Fibroblast of skin of left quadriceps (primary cell): ENCODE measurements at regions not wholly inside any gene's neighbourhood (a gene's known extent, or its start where the extent isn't known, plus 50 kb on each side); places are given as distances from the start of the nearest gene placed in this dataset.

ENCODE experiments used
- DNase-seq, 2 experiments: peaks; one replicate each; pipeline ENCODE4 v3.0.0-alpha.2; 2013; ENCODE audit warnings: low read depth in 2 of 2

DNA sequence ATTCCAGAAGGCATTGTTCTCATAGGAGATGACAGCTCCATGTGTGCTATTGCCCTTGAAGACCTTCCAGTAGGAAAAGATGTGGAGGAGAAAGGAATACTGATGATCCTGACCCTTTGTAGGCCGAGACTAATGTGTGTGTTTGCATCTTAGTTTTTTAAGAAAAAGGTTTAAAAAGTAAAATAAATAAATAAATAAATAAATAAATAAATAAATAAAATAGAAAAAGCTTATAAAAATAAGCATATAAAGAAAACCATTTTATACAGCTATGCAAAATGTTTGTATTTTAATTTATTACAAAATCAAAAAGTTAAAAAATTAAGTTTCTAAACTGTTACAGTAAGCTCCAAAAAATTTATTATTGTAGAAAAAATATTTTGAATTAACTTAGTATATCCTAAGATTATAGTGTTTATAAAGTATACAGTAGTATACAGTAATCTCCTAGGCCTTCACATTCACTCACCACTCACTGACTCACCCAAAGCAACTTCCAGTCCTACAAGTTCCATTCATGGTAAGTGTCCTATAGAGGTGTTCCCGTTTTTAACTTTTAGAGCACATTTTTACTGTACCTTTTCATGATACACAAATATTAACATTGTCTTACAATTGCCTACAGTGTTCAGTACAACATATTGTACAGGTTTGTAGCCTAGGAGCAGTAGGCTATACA lies 435.2 kb upstream of the SEMA3A start:
- DNase-seq: no peak

DNA sequence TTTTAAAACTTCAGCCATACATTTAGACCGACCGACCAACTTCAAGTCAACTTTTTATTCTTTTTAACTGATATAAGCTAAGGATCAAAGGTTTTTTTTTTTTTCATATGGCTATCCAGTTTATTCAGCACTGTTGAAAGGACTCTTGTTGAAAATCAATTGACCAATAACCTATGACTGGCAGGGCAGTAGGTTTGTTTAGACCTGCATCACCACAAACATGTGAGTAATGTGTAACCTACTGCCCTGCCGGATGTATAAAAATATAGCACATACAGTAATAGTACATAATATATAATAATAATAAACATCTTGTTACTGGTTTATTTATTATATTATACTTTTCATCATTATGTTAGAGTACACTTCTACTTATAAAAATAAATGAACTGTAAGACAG lies 434.6 kb upstream of the SEMA3A start:
- DNase-seq: no peak

DNA sequence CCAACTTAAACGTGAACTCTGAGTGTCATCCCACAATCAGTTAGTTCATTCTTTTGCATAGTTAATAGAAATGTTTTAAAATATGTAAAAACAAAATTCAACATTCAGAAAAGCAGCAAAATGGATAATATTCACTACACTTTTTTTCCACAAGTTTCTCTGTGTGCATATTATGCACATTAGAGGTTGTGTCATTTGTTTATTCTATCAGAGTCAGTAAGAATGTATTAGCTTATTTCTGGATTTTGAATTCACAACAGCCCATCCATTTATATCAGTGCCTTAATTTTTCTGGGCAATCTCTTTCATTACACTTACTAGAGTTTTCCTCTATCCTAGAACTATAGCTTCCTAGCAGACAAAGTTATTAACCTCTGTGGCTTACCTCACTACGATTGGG lies 432.7 kb upstream of the SEMA3A start:
- no peak for DNase-seq

DNA sequence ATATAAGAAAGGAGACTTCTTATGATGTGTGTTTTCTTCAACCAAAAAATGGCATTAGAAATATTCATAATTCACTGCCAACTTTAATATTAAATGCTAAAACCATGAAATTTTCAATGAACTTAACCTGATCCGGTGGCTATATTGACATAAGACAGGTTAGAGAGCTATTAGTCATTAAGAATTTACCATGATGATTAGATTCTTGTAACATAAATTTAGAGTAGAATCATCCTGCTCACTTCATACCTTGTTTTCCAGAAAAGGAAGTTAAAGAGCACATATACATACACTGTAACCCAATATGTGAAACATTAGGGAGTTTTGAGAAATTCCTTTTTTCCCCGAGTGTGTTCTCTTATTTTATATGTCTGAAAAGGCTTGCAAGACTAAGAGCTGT lies 430.3 kb upstream of the SEMA3A start:
- no peak for DNase-seq

DNA sequence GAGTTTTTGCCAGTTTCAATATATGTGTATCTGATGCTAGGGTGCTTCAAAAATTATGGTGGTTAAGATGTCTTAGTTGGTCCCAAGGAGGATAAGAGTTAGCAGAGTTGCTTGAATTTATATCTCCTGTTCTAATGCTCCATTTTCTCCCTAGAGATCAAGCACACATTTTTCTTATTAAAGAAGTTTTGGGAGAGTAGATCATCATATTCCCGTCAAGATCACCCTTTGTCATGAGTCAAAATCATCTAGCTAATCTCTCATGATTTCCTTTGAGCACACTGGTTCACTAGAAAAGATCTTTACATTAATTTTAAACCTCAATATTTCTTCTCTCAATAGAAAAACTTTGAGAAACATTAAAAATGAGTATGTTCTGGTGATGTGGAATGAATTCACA lies 429.9 kb upstream of the SEMA3A start:
- peak; percentile 48 to 54 for DNase-seq

DNA sequence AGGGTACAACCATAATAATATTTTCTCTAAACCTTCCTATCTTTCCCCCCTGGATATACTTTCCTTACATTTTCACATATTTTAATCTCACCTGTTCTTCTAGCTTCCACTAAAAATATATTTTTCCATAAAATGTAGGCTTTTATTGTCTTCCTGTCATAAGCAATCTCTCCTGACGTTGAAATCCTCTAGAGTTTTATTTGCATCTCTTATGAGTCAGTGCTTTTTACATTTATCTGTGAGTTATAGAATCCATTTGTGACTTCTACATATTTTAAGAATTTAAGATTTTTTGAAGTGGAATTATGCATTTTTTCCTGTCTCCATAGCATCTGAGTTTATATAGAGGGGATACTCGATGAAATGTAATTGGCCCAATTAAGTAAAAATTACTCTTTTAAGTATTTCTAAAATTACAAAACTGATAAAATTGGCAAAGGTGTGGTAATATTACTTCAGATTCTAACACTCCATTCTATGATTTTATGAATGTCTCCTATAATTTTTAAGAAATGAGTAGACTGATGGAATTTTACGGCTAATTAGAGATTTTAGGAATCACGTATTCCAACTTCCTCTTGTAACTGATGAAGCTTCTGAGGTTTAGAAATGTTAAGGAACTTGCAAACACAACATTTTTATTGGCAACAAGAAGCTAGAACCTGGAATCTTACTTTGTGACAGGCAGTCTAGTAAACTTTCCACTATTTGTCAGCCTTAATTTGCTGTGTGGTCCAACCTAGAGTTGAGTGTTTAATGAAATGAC lies 422.9 kb upstream of the SEMA3A start:
- DNase-seq: no peak

DNA sequence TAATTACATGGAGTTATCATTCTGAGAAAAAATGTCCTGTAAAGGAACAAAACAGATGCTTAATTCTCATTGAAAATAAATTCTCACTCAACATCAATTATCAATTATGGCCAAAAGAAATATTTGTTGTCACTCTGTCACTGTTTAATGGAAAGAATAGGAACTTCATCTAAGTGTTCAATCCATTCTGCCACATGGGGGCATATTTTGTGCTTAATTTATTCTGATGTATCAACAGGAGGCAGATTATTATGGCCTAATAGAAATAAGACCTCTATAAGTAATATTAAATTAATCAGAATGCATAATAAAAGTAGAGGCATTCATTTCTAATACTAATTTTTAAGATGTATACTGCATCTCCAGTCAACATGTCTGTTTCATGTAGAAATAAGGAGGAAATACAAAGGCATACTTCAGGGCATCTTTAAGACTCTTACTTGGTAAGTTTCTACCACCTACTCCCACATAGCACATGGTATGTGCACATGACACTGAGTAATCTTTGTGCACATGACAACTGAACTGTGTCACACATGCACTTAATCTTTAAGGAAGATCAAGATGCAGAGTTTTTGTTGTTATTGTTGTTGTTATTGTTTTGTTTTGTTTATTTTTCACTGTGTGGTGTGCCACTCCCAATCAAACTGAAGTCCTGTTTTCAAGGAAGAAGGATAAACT lies 420.4 kb upstream of the SEMA3A start:
- DNase-seq: no peak

DNA sequence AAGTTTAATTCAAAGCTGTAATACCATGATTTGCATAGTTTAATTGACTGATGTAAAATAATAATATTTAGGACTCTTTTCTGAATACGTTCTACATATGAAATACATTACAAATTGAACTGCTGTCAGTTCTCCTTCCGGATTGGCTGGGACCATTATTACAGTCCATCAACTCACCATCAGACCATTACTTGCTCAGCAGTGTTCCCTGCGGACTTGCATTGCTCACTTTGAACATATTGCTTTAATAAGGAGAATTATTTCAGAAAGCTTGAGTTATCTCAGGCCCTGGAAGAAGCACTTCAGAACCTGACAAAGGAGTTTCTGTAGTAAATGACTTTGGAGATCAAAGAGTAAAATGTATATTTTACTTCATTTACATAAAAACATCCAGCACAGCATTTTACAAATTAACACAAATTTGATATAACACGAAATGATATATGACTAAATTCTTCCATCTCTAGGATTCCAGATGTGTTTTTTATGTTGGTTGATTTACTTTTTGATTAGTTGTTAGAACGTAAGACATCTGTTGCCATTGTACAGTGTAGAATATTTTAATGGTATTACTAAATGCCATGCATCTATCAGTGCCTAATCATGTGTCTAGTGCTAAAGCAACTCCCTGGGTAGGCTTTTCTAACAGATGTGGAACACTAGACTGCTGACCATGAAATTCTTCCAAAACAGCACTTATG lies 418.5 kb upstream of the SEMA3A start:
- DNase-seq: peak; percentile 22 to 28

DNA sequence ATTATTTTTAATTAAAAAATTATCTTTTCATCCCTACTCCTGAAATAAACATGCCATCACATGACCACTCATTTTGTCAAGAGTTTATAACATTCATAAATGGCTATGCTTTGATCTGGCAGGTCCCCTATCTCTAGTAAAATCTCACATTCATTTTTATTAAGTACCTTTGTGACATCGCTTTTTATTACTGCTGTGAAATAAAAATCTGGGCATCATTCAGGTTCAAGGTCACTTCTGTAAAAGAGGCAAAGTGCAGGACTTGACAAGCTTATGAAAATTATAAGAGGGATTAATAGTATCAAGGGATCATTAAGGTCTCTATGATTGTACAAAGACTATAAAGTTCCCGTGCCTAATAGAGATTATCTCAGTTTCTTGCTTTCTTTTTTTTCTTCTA lies 416.8 kb upstream of the SEMA3A start:
- DNase-seq: no peak

DNA sequence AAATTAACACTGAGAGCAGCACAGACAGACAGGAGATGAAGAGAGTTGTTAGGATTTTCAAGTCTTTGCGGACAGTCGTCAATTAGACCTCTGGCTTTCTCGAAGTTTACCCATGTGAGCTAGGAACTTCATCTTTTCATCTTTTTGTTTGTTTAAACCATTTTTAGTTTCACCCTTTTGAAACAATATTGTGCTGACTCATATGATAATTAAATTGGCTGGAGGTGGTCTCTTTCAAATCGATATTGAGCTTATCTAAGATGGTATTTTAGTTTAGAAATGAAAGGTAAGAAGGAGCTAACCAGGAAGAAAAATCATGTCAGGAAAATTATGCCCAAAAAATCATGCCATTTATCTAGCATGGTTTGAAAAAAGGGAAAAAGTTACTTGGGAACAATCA lies 415.8 kb upstream of the SEMA3A start:
- no peak for DNase-seq

DNA sequence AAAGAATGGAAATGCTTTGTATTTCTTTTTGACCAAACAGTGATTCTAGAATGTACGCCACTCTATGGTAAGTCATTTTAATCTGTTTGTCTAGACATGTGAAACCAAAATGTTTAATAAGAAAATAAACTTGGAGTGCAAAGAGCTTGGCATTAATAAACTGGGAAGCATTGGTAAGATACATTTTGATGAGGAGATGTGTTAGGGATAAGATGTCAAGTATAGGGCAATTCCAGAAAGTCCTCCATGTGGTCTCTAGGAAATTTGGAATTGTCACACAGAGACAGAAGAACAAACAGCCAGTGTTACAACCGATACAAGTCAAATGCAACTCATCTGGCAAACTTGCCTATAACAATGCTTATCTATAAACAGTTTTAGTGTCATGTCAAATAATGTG lies 410.7 kb upstream of the SEMA3A start:
- no peak for DNase-seq

DNA sequence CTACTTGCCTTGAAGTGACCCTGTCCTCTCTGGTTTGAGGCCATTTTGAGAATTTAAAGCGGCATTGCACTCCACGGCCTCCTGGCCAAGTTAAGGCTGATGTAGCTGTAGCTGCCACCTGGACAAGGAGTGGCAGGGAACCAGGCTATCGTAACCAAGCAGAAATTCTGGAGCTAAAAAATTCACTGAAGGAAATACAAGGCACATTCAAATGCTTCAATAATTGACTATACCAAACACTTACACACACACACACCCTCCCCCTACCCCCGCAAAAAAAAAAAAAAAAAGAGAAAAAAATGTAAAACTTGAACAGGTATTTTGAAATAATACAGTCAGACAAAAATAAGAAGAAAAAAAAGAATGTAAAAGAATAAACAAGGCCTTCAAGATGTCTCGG lies 409.0 kb upstream of the SEMA3A start:
- no peak for DNase-seq

DNA sequence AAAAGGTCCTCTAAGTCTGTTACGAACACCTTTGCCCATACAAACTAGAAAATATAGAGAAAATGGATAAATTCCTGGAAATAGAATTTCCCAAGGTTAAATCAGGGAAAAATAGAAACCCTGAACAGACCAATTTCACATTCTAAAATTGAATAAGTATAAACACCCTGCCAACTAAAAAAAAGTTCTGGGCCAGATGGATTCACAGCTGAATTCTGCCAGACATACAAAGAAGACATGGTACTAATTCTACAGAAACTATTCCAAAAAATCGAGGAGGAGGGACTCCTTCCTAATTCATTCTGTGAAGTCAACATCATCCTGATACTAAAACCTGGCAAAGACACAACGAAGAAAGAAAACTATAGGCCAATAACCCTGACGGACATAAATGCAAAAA lies 400.4 kb upstream of the SEMA3A start:
- DNase-seq: no peak

DNA sequence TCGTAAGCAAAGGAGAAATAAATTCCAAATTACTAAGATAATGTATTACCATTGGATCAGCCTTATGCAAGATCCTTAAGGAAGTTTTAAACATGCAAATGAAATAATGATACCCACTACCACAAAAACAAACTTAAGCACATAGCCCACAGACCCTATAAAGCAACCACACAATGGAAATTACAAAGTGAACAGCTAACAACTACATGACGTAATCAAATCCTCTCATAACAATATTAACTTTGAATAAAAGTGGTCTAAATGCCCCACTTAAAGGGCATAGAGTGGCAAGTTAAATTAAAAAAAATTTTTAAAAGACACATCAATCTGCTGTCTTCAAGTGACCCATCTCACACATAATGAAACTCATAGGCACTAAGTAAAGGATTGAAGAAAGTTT lies 397.3 kb upstream of the SEMA3A start:
- DNase-seq: no peak

DNA sequence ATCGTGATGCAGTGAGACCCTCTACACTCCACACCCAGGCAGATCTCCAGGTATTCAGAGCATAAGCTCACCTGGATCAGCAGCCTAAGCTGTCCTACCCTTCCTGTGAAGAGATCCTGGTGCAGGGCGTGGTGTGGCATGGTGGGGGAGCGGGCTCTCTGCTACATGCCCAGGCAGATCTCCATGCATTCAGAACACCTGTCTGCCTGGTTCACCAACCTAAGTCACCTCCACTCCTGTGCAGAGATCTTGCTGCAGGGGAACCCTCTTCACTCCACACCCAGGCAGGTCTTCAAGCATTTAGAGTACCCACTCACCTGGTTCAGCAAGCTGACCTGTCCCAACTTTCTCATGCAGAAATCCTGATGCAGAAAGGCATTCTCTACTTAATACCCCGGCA lies 394.4 kb upstream of the SEMA3A start:
- no peak for DNase-seq

DNA sequence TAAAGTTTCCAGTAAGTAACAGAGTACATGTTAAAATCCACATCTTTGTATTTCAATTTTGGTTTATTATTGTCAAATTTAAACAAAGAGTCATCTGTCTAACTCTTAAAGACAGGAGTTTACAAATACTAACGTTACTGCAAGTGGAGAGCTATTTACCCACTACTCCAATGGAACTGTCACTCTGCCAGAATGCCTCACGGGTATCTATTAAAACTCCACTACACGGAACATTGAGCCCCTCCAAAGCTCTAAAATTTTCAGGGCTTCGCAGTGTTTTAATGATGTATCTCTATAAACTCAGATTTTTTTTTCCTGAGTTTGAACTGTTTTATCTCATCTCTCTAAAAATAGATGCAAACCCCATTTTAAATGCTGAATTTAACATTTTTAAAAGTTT lies 388.7 kb upstream of the SEMA3A start:
- DNase-seq: no peak

DNA sequence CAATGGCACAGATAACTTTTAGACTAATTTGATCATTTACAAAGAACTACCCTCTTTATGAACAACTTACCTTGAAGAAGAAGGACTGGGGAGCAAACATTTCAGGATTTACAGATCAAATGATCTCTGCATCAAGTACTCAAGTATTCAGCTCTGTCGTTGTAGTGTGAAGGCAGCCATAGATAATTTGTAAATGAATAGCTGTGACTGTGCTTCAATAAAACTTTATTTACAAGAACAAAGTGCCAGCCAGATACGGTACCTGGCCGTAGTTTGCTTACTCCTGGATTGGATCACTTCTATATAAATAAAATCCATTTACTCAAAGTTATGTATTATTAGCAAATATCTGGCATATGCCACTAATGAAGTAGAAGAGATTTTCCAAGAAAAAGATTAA lies 388.2 kb upstream of the SEMA3A start:
- no peak for DNase-seq

DNA sequence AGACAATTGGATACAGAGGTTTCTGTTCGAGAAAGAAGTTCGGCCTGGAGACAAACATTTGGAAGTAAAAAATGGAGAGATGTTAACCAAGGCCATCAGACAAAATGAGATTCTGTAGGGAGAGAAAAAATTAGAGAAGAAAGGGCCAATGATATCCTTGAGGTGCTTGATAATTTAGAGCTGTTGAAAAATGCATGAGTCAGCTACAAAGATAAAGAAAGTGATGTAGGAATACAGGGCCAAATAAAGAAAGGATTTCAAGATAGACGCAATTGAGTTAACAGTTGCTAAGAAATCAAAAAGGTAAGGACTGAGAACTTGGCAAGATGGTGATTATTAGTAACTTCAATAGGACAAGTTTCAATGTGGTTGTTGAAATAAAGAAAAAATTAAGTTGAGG lies 384.2 kb upstream of the SEMA3A start:
- DNase-seq: no peak

DNA sequence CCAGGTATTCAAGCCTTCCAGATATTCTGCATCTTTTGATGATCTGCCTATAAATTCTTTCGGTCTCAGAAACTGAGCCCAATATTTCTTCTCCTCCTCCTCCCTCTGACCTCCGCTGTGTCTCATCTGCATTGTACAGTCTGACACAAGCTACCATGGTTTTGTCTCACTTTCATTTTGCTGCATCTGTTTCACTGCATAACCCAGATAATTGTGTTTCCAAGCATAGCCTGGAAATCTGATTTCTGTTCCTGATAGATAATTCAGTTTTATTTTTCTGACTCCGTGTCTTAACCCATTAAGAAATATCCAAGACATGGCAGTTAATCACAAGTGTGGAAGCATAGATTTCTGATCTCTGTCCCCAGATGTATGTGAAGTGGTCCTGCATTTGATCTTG lies 374.2 kb upstream of the SEMA3A start:
- no peak for DNase-seq

DNA sequence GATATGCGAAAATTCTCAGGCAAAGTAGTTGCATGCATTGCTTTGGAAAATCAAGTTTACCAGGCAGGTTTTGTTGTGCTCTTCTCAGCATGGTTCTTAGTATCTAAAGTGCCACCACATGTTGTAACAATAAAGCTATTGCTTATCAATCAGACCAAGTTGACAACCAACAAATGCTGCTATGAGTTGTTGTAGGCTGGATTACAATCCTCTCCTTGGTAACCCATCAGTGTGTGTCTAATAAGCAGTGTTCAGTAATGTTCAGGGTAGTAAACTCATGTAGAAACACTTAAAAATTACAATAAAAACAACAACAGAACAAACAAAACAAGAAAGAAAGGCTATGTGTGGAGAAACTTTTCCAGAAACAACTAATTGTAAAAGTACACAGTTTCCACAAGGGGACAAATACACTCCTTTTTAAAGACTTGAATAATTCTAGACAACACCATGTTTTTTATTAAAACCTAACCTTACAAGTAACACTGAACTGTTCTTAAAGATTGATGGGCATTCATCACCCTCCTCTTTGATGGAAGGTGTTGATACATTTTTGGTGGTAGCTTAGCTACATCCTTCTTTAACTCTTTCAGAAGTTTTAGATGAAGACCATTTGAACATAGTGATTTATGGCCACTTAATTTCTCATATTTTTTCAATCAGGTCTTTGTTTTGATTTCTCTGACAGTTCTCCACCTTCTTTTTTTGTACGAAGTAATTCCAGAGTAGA lies 370.9 kb upstream of the SEMA3A start:
- DNase-seq: no peak

DNA sequence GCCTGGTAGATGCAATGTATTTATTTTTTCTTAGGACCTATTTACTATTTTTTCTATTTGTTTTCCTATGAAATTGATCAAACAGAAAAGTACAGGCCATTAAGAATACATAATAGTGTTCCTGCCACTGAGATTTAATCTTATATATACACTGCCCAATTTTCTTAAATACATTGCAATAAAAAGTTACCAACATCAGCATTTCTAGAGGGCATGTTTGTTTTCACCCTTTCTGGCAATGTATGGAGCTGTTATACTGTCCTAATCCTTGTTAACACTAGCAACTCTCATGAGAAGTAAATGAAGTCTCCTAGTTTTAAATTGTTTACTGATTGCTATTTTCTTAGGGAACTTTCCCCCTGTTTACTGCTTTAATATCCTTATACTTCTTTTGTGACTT lies 359.1 kb upstream of the SEMA3A start:
- DNase-seq: no peak

DNA sequence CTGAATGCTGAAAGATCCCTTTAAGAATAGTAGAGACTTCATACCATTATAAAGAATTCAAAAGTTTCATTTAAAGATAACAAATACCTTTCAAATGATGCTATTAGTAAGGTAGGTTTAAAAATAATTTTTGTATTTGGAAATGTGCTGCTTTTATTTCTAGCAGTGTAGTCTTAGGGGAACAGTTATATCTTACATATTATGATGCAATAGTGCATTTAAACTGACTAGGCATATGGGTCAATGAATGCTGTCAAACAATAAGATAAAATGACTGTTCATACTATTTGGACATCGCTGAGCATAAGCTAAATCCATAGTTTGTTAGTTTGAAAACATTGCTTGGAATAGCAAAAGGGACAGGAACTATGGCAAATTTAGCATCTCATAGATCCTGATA lies 354.8 kb upstream of the SEMA3A start:
- DNase-seq: no peak
